Lung (tissue), 11 donors: ENCODE measurements at regions not wholly inside any gene's neighbourhood (a gene's known extent, or its start where the extent isn't known, plus 50 kb on each side); places are given as distances from the start of the nearest gene placed in this dataset.
"Not testable (repeated sequence)": the region's sequence is repeated elsewhere in the genome, so short reads cannot be mapped to it uniquely, and the experiment has no call there.

Experiments
- ATAC-seq: fragments of 200-7000 bp; cut with Tn5 transposase; one replicate; pipeline ENCODE4 v1.9.1; 2020; ENCODE audit warnings: moderate number of reproducible peaks; ENCODE audit not compliant: insufficient read depth, low FRiP score
- DNase-seq, 3 donors: peaks; one replicate each; pipeline ENCODE4 v3.0.0-alpha.2; 2013 to 2017
- H3K27ac ChIP-seq, 2 donors: one replicate each; pipeline ENCODE4 v1.5.1; 2013; ENCODE audit warnings: mild to moderate bottlenecking in 2 of 2, moderate library complexity in 2 of 2, control low read depth in 1 of 2, inconsistent platforms in 1 of 2, low read depth in 1 of 2, low read length in 1 of 2
- H3K27me3 ChIP-seq, 3 donors: one replicate each; pipeline ENCODE4 v1.5.1; 2013; ENCODE audit warnings: low read length in 2 of 3; ENCODE audit not compliant: control insufficient read depth in 3 of 3, insufficient read depth in 3 of 3
- H3K36me3 ChIP-seq, 4 donors: one replicate each; pipeline ENCODE4 v1.5.1; 2013; ENCODE audit warnings: low read length in 4 of 4, mild to moderate bottlenecking in 1 of 4, moderate library complexity in 1 of 4; ENCODE audit not compliant: control insufficient read depth in 4 of 4, insufficient read depth in 4 of 4
- H3K4me1 ChIP-seq, 5 donors: one replicate each; pipeline ENCODE4 v1.5.1; 2013; ENCODE audit warnings: low read length in 5 of 5, mild to moderate bottlenecking in 2 of 5, moderate library complexity in 1 of 5; ENCODE audit not compliant: control insufficient read depth in 5 of 5, insufficient read depth in 5 of 5
- H3K4me3 ChIP-seq: one replicate; pipeline ENCODE4 v1.5.1; 2013; ENCODE audit warnings: mild to moderate bottlenecking, control low read depth, moderate library complexity
- H3K9ac ChIP-seq, 2 donors: one replicate each; pipeline ENCODE4 v1.5.1; 2013; ENCODE audit warnings: low read length in 2 of 2, control low read depth in 1 of 2; ENCODE audit not compliant: insufficient read depth in 1 of 2
- H3K9me3 ChIP-seq, 4 donors: one replicate each; pipeline ENCODE4 v1.5.1; 2013; ENCODE audit warnings: low read length in 3 of 4, mild to moderate bottlenecking in 1 of 4, moderate library complexity in 1 of 4; ENCODE audit not compliant: control insufficient read depth in 4 of 4, insufficient read depth in 3 of 4
- CTCF ChIP-seq: IDR thresholded peaks from 2 replicates; pipeline ENCODE4 v1.5.1; 2012; ENCODE audit warnings: mild to moderate bottlenecking; ENCODE audit errors: control extremely low read depth, extremely low read depth
- WGBS, 2 donors: extraction: QIAGEN DNeasy Blood & Tissue Kit; methylation state at CpG; one replicate each; pipeline ENCODE4 v1.1.7; 2013; 5-methylcytosine and 5-hydroxymethylcytosine counted together
- donor health status: control.
- donor health status: control.
- donor health status: Bipolar disorder and iron deficiency.
- donor health status: healthy.
- donor health status: DM: yes; HTN: yes; CAD: no.

DNA sequence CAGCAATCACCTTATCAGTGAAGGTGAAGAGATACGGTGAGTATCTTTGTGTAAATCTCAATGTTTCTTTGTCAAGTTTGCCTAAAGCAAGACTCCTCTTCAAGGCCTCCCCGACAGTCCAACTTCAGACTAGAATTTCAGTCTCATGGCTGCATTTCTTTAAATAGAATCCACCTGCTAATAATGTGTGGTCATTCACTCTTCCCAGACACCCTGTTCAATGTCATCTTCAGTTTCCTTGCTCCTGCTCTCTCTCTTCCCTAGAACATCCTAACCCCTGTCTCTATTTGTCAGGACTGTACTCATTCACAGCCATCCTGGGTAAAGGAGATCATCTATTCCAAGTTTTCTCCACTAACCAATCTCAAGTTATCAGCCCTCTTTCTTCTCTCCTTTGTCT is 267.3 kb downstream of the EN1 start:
- peaks cover 0 to 4% (median 2%) of the 10 kb centered on the region in 3 donors for H3K27me3 ChIP-seq
- H3K36me3 ChIP-seq = no peaks in the 10 kb centered on the region
- H3K4me3 ChIP-seq = no peak overlapping the region
- H3K27ac ChIP-seq = no peak overlapping the region
- peaks cover 0 to 14% (median 1%) of the 10 kb centered on the region in 5 donors for H3K4me1 ChIP-seq
- ATAC-seq (no peak), DNase-seq (no peak)
- H3K9me3 ChIP-seq = peaks cover 0 to 2% (median 0%) of the 10 kb centered on the region in 4 donors
- no peak for TF ChIP-seq CTCF
- H3K9ac ChIP-seq = no peak overlapping the region
- WGBS, 2 donors = 58 to 71% methylated on average over 2 of the region's 2 CpGs

DNA sequence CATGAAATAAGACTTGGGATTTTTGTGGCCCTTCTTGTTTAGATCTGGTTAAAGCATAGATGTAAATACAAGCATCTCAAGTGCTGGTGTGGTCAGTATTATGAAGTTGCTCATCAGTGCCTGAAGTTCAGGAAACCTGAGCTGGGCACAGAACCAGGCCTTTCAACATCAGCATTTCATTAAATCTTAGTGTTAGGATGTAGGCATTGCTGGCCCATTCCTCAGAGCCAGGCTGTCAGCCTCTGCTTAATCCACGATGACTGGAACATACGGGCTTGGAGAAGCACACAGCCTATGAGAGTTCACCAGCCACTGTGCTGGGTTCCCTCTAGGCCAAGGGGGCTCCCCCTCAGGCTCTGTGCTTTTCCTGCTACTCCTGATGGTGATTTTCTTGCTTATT is 270.2 kb downstream of the EN1 start:
- no peak overlapping the region for H3K4me3 ChIP-seq
- no peak overlapping the region for H3K27ac ChIP-seq
- 50 to 78% methylated on average over 2 of the region's 2 CpGs for WGBS, 2 donors

DNA sequence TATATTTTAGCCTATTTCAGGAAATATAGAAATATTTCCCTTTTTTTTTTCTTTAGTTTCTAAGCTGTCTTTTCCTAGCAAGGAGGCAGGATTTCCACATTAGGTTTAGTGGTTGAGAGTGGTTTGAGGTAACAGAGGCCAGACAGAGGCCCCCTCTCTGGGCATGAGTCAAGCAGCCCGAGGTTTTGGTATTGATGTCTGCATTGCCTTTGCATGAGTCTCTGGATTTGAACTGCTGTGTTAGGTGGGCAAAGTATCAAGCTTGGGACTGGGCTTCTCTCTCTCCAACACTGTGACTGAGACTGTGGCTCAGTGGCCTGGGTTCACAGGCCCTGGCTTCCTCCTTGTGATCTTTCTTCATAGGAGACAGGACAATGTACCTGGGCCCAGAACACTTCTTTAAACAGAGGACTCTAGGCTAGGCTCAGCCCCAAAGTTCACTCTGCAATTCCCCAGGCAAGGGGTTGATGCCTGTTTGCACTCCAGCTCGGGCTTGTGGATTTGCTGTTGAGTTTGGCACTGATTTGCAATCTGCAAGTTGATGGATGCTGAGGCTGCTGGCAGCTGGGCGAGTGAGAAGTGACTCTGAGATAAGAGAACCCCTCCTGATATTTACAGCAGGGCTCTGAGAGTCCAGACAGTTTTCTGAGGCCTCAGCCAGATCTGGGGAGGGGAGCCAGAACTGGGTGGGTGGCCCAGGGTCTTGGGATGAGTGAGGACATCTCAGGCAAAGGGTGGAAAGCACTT is 271.2 kb downstream of the EN1 start:
- WGBS, 2 donors = 34 to 39% methylated on average over 3 of the region's 3 CpGs
- Histone ChIP-seq H3K9me3 (peaks cover 0 to 2% (median 0%) of the 10 kb centered on the region in 4 donors), H3K4me3 (no peak overlapping the region), H3K36me3 (no peaks in the 10 kb centered on the region), H3K4me1 (peaks cover 0 to 14% (median 1%) of the 10 kb centered on the region in 5 donors), H3K27ac (no peak overlapping the region), H3K27me3 (peaks cover 0 to 7% (median 0%) of the 10 kb centered on the region in 3 donors), H3K9ac (no peak overlapping the region)
- peak; percentile 59 to 83 (median 70) for DNase-seq
- ATAC-seq = no peak
- no peak for TF ChIP-seq CTCF

More for the DNA sequence above, 270.2 kb downstream of the EN1 start:
- Histone ChIP-seq H3K36me3 (no peaks in the 10 kb centered on the region), H3K4me1 (peaks cover 0 to 14% (median 1%) of the 10 kb centered on the region in 5 donors), H3K9ac (no peak overlapping the region), H3K27me3 (peaks cover 0 to 7% (median 0%) of the 10 kb centered on the region in 3 donors), H3K9me3 (peaks cover 0 to 2% (median 0%) of the 10 kb centered on the region in 4 donors)
- ATAC-seq (no peak), DNase-seq (no peak)
- TF ChIP-seq CTCF = no peak

GRCh38 chr2:118572380-118572779 is 275.1 kb downstream of the EN1 start:
- H3K4me3 ChIP-seq, H3K27me3 ChIP-seq, H3K9me3 ChIP-seq, ATAC-seq, H3K36me3 ChIP-seq, H3K9ac ChIP-seq, H3K27ac ChIP-seq, DNase-seq: not testable (repeated sequence)
- H3K4me1 ChIP-seq = peaks cover 0 to 32% (median 1%) of the 10 kb centered on the region in 5 donors
- WGBS, 2 donors = 87 to 94% methylated on average over 6 of the region's 6 CpGs
